H54 (cell line): ENCODE measurements at regions not wholly inside any gene's neighbourhood (a gene's known extent, or its start where the extent isn't known, plus 50 kb on each side); places are given as distances from the start of the nearest gene placed in this dataset.
A peak's percentile ranks its signal among the peaks of the same experiment; 100 is the strongest.

Experiments used
- DNase-seq: peaks from one replicate; pipeline ENCODE4 v3.0.0; 2011; ENCODE audit warnings: low spot score, mixed read lengths; ENCODE audit not compliant: insufficient read length
- FAIRE-seq: peaks from 3 replicates; lab custom pipeline; 2011; peaks lifted over from hg19 to GRCh38; lab: Jason Lieb, UNC
- POLR2A ChIP-seq: IDR thresholded peaks from 2 replicates; pipeline ENCODE4 v1.6.1; 2011; ENCODE audit warnings: low read depth, mild to moderate bottlenecking, low read length

DNA sequence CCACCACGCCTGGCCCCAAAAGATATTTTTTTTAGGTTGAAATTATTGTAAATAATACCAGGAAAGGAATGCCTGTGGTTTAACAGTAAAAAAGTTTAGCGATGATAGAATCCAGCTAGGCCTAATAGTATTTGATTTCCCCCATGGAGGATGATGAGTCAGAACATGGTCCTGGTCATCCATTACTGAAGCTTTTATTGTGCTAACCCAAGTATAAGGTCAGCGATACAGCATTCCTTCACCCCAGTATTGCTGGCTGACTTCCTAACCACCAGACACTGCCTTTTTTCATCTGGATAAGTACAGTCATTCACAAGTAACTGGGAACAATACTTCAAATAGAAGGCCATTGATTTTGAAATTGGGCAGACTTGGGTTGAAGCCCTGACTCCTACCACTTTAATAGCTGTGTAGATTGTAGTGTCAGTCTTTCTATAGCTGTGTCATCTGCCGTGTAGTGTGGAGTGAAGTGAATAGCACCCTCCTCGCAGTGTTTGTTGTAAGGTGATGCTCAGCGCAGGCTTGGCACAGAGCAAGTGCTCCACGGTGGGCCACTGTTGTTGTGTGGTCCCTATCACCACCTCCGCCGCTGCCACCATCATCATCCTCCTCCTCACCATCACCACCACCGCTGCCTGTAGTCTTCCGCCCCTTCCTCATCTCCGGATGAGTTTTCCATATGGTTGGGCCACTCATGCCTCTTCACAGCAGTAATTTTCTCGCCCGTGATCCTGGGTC is 436.0 kb upstream of the TPM1 start:
- no peak for TF ChIP-seq POLR2A
- FAIRE-seq (peak; percentile 68), DNase-seq (peak; percentile 42)

DNA sequence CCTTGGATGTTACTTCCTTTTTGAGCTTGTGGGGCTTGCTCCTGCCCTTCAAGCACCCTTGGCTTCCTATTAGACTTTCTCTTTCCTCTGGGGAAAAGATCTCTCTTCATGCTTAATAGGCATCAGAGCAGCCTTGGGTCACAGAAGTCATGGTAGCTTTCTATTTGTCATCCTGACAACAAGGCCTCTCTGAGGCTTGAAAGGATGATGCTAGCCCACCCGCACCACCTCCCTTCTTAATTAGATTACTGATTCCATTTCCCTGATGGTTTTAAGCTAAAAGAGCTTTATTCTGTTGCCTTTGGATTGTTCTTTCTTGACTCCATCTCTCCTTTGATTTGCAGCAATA is 435.5 kb upstream of the TPM1 start:
- DNase-seq, result no peak
- FAIRE-seq, result no peak
- no peak for TF ChIP-seq POLR2A

DNA sequence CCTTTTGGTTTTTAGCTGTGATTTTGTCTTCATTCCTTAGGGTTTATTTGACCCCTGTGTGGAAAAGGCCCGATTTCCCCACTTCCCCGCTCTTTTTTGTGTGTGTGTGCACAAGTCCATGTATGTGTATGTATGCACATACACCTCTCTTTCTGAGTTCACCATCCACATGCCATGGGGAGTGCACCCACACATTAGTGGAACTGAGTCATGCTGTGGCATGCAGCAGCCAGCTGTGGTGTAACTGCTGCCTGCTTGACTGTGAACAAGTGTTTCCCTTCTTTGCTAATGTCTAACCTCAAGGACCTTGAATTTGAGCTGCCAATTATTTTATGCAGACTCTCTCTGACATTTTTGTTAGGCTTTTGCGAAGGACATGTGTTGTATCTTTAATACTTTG is 434.9 kb upstream of the TPM1 start:
- no peak for TF ChIP-seq POLR2A
- no peak for FAIRE-seq
- no peak for DNase-seq

DNA sequence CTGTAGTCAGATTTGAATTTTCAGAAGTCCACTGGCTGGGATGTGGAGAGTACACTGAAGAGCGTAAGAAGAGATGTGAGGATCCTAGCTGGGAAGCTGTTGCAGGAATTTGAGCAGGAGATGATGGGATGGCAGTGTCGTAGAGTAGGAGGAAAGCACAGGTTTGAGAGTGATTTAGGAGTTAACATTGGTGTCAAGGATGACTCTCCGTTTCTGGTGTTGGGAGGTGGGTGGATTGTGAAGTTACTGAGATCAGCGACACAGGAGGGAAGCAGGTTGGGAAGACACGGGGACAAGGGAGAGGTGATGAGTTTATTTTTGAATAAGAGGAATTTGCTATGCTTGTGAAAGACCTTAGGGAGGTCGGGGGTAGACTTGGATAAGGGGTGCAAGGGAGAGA is 434.2 kb upstream of the TPM1 start:
- DNase-seq (no peak), FAIRE-seq (no peak)
- TF ChIP-seq POLR2A, result no peak

DNA sequence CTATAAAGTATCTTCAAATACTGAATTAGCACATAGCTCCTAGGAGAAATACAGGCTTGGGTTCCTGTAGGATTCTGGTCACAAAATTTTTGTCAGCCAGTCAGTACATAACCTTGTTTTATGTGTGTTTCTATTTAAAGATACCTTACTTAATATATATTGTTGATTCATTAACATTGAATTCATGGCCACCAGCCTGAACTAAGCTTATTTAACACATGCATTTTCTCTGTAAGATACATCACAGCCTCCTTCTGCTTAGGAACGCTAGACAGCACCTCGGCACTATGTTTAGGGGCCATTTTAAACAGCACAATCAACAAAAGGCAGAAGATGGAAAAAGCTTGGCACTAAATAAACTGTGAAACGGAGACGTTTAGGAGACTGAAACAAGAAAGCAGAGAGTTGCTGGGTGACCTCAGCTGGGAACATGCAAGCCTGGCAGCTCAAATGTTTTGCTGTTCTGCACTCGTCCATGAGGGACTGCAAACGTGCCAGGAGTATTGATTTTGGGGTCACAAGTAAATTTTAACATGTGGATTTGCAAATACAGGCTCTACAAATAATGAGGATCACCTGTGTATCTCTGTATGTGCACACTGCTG is 432.2 kb upstream of the TPM1 start:
- no peak for TF ChIP-seq POLR2A
- DNase-seq, result no peak
- FAIRE-seq, result no peak

DNA sequence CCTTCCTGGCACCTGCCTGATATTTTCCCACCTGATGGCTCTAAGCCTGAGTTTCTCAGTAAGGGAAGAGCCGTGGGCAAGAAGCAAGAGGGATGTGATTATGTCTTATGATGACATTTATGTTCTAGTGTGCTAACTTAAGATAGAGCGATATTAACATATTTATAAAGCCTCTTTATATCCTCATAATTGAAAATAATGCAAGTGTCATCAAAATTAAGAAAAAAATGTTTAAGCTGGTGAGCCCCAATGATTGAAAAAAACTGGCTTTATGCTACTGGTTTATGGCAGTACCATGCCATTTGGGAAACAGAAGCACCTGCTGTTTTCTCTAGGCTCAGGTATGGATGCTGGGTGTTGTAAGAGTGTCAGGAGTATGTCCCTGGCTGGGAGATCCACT is 431.5 kb upstream of the TPM1 start:
- DNase-seq (no peak), FAIRE-seq (no peak)
- no peak for TF ChIP-seq POLR2A

DNA sequence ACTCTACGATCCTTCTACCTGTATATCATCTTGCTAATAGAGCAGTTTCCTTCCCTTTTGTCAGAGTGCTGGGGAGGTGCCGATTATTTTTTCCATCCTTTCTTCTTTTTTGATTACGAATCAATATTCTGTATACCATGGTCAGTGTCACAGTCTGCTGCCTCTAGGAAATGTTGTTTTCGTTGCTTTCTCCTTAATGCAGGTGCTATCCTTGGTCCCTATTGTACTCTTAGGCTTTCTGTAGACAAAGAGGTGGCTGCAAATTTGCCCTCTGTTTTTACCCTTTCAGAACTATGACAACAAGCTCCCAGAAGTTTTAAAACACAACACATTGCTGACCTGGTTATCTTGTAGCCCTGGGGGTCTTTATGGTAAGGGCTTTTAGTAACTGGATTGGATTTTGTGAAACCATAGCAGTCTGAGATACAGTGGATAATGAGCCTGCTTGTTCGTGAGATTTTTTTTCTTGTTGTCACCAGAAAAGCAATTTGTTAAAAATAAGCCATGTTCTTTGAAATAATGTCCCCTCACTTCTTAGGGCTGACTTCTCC is 430.3 kb upstream of the TPM1 start:
- DNase-seq, result no peak
- FAIRE-seq, result no peak
- no peak for TF ChIP-seq POLR2A

DNA sequence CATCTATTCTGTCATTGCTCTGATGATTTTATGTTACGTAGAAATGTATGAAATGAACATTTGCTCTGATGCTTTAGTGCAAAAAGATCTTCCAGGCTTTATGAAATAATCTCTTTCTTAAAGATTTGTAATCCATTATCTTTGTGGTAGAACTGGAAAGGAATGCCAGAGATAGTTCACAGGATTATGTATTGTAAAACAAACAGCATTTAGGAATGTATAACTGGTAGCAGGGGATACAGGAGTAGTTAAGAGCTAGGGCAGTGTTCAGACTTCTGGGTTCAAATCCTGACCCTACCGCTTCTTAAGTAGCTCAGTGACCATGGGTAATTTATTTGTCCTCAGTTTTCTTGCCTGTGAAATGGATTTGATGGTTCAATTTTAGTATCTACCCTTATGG is 429.8 kb upstream of the TPM1 start:
- no peak for TF ChIP-seq POLR2A
- DNase-seq, result no peak
- no peak for FAIRE-seq

DNA sequence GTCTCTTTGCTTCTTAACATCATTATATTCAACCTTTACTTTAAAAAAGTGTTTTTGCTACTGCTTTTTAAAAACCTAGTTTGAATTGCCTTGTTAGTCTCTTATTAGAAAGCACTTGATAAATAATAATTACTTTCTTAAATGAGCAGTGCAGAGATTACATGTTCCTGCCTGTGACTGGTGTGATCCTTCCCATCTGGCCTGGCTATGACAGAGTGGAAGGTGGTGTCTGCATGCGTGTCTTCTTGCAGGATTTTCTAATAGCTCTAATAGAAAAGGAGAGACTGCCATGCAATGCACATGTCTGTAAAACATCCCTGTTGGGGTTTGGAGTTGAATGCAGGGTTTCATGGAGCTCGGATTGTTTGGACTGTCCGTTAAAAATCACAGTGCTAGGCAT is 425.8 kb upstream of the TPM1 start:
- FAIRE-seq (no peak), DNase-seq (no peak)
- no peak for TF ChIP-seq POLR2A

DNA sequence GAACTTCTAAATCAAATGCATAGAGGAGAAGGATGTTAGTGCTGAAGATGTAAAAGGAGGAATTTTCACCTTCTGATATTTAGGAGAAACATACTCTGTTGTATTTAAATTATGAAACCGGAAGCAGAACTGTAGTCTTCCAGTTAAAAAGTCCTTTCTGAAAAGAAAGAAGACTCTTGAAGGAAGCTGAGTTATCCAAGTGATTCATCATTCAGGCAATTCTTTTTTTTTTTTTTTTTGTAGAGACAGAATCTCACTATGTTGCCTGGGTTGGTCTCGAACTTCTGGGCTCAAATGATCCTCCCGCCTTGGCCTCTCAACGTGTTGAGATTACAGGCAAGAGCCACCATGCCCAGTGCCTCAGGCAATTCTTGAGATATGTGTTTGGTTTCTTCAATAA is 424.8 kb upstream of the TPM1 start:
- TF ChIP-seq POLR2A, result no peak
- FAIRE-seq (no peak), DNase-seq (no peak)

DNA sequence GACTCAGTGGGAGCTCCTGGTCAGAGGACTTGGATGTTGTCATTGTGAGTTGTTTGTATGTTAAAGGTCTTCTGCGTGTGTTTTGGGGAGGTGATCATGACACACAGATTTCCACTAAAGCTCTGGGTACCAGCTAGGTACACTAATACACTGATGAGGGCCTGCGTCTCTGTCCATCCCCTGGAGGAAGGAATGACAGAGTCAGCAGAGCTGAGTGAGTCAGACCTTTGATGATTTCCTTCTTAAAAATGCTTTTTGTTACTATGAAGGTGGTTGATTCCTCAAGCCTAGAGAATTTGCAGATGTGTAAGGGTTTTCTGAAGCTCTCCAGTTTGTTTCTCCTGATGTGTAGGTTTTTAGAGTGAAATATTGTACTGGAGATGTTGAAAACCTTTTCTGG is 424.1 kb upstream of the TPM1 start:
- no peak for TF ChIP-seq POLR2A
- FAIRE-seq, result peak; percentile 88
- DNase-seq, result peak; percentile 26

DNA sequence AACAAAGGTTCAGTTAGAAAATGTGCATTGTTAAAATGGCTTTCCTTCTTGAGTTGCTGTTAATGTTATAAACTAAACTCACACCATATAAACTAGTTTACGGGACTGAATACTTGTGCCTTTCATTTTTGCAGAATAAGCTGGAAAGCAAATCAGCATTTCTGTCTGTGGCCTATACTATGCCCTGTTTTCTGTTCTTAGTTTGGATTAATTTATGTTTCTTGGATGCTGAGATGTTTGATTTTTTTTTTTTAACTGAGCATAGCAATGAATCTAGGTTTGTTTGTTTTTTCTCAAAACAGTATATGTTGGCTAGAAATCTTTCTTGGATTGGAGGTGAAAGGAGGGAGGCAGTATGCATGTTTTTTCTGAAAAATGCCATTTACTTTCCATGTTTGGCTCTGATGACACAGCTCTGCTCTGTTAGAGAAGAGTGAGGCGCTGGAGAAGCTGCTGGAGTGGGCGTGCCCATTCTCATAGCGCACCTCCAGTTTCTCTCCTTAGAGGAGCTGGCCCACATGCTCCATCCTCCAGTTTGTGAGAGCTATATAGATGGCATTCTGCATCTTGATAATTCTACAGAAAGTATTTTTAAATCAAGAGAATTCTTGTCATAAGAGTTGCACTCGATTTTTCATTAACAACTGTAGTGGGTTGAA is 423.6 kb upstream of the TPM1 start:
- TF ChIP-seq POLR2A, result no peak
- FAIRE-seq, result no peak
- DNase-seq, result no peak

DNA sequence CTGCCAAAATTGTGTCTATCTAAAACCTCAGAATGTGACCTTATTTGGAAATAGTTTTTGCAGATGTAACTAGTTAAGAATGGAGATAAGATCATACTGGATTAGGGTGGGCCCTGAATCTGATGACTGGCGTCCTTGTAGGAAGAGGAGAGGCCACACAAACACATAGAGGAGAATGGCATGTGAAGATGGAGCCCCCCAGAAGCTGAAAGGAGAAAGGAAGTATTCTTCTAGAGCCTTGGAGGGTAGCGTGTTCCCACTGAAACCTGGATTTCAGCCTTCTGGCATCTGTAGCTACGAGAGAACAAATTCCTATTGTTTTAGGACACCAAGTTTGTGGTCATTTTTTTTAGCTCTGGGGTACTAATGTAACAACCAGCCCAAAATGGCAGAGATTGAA is 423.0 kb upstream of the TPM1 start:
- DNase-seq (no peak), FAIRE-seq (no peak)
- TF ChIP-seq POLR2A, result no peak

DNA sequence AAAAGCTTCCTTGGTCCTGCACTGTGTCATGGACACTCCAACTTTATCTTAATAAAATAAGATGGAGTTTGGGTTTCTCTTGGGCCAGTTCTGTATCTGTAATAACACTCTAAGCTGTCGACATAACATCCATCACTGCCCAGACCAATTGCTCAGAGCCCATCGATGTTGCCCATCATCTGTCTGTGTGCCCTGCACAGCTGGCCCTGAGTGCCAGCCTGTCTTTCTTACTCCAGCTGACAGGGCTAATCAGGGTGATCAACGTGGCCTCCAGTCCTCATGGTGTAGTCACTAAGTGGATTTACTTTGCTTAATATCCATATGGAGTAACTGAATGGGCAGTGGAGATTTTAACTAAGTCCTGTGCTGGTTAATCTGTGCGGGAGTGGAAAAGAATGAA is 419.8 kb upstream of the TPM1 start:
- no peak for FAIRE-seq
- no peak for DNase-seq
- no peak for TF ChIP-seq POLR2A
